NCI-H187 (cell line): ENCODE measurements at regions not wholly inside any gene's neighbourhood (a gene's known extent, or its start where the extent isn't known, plus 50 kb on each side); places are given as distances from the start of the nearest gene placed in this dataset.
A peak's percentile ranks its signal among the peaks of the same experiment; 100 is the strongest.

Experiments used
- DNase-seq, 2 experiments: peaks; one replicate each; lab custom pipeline; 2025; lab: John Stamatoyannopoulos, UW

DNA sequence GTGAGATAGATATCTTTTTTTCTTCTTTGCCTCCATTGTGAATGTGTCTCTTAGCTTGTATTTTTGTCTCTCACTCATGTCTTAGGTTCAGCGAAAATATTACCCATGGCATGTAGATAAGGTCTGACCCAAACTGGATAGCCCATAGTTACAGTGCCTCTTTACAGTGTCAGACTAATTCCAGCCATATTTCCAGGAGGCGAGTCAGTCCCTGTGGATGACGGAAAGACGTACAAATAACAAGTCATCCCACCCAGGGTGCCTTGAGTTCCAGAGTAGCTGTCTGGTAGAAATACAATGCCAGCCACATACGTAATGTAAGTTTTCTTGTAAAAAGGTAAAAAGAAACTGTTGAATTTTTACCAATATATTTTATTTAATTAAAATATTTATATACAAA lies 157.3 kb downstream of the ZNF281 start:
- no peak for DNase-seq

DNA sequence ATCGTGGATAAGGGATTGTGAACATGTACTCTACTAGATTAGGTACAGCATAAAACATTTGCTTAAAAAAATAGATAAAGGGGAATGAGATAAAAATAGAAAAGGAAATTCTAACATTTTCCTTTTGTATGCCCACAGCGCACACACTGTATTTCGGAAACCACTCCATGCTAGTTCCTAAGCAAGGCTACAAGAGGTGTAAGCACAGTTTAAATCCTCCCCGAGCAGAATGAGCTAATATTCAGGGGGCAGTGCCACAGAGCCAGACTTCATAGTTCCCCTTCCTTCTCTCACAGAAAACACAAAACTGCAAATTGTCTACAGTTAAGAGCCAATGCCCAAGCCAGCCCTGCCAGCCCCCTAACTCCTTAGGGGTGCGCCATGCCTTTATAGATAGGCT lies 159.4 kb downstream of the ZNF281 start:
- no peak for DNase-seq

DNA sequence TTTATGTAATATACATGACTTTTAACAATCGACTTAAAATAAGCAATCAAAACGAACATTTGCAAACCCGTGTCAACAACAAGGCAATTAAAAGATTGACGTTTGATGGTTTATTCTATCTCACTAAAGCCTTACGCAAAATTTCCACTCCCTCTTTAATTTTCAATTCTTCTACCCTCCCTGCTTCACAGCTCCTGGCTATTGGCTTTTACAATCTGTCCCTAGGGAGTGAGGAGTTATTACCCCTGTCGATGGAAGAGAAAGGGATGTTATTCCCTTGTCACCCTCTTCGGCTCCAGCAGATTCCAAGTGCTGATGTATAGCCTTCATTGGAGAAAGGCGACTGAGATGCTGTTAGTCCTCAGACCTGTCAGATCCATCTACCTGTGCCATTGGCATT lies 161.3 kb downstream of the ZNF281 start:
- DNase-seq = no peak

DNA sequence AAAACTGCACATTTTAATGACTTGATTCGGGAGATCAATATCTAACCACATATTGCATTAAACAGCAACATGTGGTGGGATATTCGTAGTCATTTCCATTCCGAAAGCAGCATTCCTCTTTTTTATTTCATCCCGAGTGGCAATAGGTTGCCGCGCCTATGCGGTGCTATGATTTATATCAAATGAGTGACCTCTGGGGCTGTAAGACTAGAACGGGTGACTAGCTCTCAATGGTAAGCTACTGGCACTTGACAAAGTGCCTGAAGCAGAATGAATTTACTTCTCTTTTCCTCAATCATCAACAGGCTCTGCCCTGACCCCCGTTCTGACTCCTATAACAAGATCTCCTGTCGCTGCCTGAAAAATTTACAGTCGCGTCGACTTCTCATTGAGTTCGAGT lies 162.3 kb downstream of the ZNF281 start:
- no peak for DNase-seq

DNA sequence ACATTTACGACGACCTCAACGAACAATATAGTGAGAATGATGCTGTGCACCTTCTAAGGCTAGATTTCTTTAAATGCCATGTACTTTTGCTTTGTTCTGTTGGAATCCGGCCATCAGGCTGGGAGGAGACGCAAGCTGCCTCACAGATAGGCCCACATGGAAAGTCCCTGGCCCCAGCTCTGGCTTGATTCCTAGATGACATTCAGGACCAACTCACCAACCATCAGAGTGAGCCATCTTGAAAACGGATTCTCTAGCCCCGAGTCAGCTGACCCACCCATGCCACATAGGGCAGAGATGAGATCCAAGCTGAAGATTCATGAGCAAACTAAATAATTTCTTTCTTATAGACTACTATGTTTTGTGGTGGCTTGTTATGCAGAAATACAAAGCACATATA lies 164.4 kb downstream of the ZNF281 start:
- DNase-seq = no peak

DNA sequence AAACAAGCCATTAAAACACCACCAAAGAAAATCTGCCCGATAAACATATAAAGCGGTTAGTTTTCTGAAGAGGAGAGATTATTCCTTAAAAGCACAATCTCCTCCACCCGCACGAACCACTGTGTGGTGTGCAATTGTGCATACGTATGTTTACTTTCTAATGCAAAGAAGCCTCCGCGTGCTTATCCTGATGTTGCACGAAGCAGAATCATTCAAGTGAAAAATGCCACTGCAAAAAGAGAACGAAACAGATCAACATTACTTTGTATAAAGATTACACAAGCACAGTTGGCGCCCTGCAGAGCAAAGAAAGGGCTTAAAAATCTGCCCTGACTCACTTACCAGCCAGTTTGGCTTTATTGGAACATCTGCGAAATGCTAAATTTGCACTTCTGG lies 166.8 kb downstream of the ZNF281 start:
- DNase-seq = peak in 1 of 2 experiments; percentile 29

DNA sequence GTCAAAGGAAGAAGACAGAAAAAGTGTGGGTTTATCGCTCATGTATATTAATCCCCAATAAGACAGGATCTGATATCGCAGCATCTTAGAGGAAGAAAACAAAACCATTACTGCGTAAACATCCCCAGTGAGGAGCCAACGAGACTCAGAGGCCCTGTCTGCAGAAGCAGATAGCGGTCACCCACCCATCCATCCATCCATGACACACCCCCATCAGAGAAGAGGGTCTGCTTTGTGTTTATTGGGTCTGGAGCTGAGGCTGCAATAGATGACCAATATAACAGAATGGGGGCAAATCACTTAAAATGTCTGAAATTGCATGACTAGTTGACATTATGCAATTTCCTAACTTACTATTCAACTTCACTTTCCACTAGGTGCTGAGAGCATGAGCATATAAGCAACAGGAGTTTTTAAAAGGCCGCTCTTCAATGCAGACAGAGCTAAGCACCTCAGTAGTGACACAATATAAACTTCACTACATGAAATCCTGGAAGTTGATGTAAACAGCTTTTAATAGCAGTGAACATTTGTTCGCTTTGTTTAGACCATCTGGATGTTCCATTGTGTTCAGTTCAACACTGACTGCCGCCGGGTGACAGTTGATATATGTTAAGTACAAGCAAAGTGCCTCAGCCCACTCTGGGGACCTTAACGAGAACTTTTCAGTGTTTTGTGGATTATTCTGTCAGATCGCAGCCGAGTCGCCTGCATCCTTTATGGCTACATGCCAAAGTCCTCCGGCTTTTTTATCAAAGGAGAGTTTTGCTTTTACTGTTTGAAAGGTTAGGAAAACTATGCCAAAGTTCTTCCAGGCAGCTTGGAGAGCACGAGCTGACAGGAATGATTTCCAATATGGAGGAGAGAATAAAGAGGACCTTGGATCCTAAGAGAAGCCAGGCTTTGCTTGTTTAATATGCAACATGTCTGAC lies 167.5 kb downstream of the ZNF281 start:
- DNase-seq = peak in 1 of 2 experiments; percentile 29

DNA sequence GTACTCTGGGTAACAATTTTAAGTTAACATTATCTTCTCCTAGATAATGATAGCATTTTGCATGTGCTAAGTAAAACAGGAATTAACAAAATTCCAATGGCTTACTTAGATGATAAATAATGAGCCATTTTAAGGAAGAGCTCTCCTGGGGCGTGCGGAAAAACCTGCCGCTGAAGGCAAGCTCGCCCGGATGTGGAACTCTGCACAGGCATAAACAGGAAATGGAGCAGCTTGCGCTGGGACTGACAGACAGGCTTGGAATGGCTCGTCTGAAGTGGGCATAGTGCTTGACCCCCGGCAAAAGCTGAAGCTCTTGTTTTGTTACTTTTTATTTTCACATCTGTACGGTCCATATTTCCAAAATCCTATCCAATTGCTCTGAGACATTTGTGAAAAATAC lies 169.2 kb downstream of the ZNF281 start:
- no peak for DNase-seq

DNA sequence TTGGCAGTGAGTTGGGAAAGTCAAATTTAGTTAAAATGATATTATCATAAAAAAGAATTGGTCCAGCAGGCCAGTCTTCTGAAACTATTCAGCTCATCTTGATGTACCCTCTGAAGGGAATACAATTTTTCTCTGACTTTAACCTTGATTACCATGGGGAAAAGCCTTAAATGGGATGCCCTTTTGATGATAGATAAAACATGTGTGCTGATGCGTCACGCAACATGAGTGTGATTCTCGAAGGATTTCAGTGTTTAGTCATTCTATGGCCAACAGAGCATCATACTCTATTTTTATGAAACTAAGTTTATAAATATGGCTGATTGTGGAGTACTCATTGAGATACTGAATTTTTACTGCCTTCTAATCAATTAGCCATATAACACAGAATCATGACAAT lies 171.5 kb downstream of the ZNF281 start:
- DNase-seq = no peak

DNA sequence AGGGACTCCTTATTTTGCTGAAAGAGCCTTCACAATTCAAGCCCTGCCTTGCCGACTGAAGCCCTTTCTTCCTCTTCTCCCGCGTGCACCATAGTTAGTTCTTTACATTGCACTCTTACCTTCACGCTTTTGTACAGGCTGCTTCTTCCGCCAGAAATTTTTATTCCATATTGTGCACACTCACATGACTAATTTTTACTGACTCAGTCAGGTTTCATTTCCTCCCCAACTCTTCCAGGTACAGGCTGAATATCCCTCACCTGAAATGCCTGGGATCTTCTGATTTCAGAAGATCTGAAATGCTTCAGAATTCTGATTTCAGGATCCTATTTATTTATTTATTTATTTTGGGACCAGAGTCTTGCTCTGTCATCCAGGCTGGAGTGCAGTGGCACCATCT lies 172.8 kb downstream of the ZNF281 start:
- no peak for DNase-seq

DNA sequence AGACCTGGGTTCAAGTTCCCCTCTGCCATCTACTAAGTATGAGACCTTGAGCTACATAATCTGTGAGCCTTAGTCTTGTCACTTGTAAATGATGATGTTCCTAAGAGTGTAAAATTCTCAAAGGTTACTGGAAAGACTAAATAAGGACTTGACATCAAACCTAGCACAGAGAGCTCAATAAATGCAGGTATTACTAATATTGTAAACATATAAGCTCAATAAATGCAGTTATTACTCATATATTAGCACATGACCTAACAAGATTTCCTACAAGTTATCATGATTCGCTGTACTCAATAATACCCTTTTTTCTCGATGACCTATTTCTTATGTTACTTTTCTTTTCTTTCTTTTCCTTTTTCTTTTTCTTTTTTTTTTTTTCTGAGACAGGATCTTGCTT lies 174.9 kb downstream of the ZNF281 start:
- DNase-seq = no peak

DNA sequence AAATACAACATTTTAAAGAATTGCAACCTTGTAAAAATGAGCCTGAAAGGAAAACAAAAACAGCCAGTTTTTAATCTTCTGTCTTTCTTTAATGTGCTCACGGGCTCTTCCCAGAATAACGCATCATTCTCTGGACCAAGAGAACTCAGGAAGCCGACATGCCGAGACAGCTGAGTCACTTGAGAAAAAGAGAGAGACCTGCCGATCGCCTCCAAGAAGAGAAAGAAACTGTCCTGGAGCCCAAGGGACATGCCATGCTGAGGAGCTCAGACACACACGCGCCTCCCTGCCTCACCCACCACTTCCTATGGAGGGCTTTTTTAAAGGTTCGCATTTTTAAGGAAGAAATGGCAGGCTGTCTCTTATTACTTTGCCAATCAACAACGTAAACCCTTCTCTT lies 176.4 kb downstream of the ZNF281 start:
- DNase-seq = no peak

DNA sequence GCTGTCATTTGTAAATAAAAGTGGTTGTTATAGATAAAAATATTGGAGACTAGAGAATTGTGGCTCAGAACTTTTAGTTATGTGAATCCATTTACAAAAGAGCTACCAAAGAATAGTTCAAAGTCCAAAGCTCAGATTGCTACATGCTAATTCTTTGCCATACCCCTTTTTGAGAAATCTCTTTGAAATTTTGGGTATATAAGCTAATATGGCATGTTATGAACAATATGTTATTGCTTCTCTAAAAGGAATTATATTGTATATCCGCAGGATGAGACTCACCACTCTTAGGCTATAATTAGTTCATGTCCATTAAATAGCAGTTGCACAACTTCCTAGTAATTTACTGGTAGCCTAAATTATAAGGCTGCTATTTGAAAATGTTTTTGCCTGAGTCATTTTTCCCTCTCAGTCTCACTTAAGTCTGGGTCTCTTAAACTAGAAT lies 178.0 kb downstream of the ZNF281 start:
- no peak for DNase-seq

DNA sequence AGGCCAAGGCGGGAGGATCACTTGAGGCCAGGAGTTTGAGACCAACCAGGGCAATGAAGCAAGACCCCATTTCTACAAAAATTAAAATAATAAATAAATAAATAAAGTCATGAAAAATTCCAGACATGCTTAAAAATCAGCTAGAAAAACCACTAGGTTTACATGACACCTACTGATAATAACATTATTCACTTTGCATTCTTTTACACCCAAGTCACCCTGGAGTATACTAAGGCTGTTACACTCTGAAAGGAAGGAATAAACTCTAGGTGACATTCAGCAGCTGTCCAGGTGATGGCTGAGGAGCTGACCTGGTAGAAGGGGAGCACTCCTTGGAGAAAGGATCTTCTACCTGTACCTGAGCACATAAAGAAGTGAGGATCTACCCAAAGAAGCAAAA lies 179.2 kb downstream of the ZNF281 start:
- no peak for DNase-seq

DNA sequence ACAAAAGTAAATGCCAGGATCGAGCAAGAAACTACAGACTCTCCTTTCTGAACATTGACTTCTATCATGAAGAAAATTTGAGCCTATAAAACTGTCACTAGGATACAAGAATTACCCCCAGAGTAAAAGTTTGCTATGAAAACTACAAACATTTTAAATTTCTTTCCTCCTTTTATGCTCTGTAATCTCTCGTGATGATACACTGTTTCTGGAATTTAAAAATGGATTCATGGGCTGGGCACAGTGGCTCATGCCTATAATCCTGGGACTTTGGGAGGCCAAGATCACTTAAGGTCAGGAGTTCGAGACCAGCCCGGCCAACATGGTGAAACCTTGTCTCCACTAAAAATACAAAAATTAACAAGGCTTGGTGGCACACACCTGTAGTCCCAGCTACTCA lies 181.3 kb downstream of the ZNF281 start:
- DNase-seq = no peak

DNA sequence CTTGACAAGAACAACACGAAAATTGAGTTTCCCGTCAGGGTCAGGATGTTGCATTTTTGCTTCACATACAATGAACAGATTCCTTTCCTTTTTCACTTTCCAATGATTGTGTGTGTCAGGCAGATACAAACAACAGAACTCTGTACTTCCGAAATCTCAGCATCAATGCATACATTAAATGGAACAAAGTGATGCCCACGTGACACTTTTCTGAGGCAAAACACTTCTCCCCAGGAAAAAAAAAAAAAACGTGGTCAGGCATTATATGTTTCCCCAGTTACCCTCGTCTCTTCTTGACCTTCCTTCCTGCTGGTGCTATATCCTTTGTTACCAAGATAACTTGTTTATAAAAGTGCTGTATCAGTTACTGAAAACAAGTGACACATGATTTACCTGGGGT lies 181.8 kb downstream of the ZNF281 start:
- DNase-seq = no peak
